Keratinocyte (primary cell): ENCODE measurements at regions not wholly inside any gene's neighbourhood (a gene's known extent, or its start where the extent isn't known, plus 50 kb on each side); places are given as distances from the start of the nearest gene placed in this dataset.

ENCODE experiments used
- DNase-seq: peaks from one replicate; pipeline ENCODE4 v3.0.0-alpha.2; 2011; ENCODE audit warnings: low read depth, missing footprints, low spot score
- FAIRE-seq: peaks from 2 replicates; lab custom pipeline; 2011; peaks lifted over from hg19 to GRCh38; lab: Jason Lieb, UNC
- H2AFZ ChIP-seq: 2 replicates; pipeline ENCODE4 v1.6.0; 2012; ENCODE audit warnings: low read length, control low read depth, inconsistent platforms; ENCODE audit not compliant: control insufficient read depth
- H3K27ac ChIP-seq: 2 replicates; pipeline ENCODE4 v1.5.1; 2011; ENCODE audit warnings: low read length; ENCODE audit not compliant: control insufficient read depth, insufficient read depth
- H3K27me3 ChIP-seq: 3 replicates; pipeline ENCODE4 v1.6.0; 2011; ENCODE audit warnings: low read length; ENCODE audit not compliant: control insufficient read depth, insufficient read depth; ENCODE audit errors: extremely low read depth
- H3K36me3 ChIP-seq, 2 experiments: 2 replicates in 1 of 2; 3 replicates in 1 of 2; pipeline ENCODE4 v1.5.1; 2011; ENCODE audit warnings: low read length in 2 of 2, mild to moderate bottlenecking in 1 of 2; ENCODE audit not compliant: control insufficient read depth in 2 of 2, insufficient read depth in 2 of 2; ENCODE audit errors: extremely low read depth in 1 of 2
- H3K4me1 ChIP-seq: 3 replicates; pipeline ENCODE4 v1.5.1; 2011; ENCODE audit warnings: low read length; ENCODE audit not compliant: control insufficient read depth, insufficient read depth; ENCODE audit errors: extremely low read depth
- H3K4me2 ChIP-seq: 3 replicates; pipeline ENCODE4 v1.6.0; 2011; ENCODE audit warnings: low read depth, low read length; ENCODE audit not compliant: control insufficient read depth, insufficient read depth; ENCODE audit errors: extremely low read depth
- H3K4me3 ChIP-seq, 3 experiments: fragments of 200-600 bp in 1 of 3; sonication (generic) in 1 of 3; 2 replicates in 2 of 3; 3 replicates in 1 of 3; pipeline ENCODE4 v1.5.1; 2011 to 2016; ENCODE audit warnings: low read length in 3 of 3, mild to moderate bottlenecking in 3 of 3, control low read depth in 2 of 3, inconsistent platforms in 1 of 3, low read depth in 1 of 3, mixed read lengths in 1 of 3, mixed run types in 1 of 3, moderate library complexity in 1 of 3; ENCODE audit not compliant: control insufficient read depth in 2 of 3, insufficient read depth in 2 of 3; ENCODE audit errors: extremely low read depth in 1 of 3
- H3K79me2 ChIP-seq: 2 replicates; pipeline ENCODE4 v1.6.0; 2012; ENCODE audit warnings: low read length; ENCODE audit not compliant: control insufficient read depth, insufficient read depth
- H3K9ac ChIP-seq: 3 replicates; pipeline ENCODE4 v1.6.0; 2011; ENCODE audit warnings: low read length; ENCODE audit not compliant: control insufficient read depth, insufficient read depth; ENCODE audit errors: extremely low read depth
- H3K9me1 ChIP-seq: 3 replicates; pipeline ENCODE4 v1.6.0; 2011; ENCODE audit warnings: low read length; ENCODE audit not compliant: control insufficient read depth, insufficient read depth; ENCODE audit errors: extremely low read depth
- H3K9me3 ChIP-seq: 2 replicates; pipeline ENCODE4 v1.5.1; 2012; ENCODE audit warnings: low read depth, low read length; ENCODE audit not compliant: control insufficient read depth
- H4K20me1 ChIP-seq: 3 replicates; pipeline ENCODE4 v1.6.0; 2011; ENCODE audit warnings: low read length; ENCODE audit not compliant: control insufficient read depth, insufficient read depth; ENCODE audit errors: extremely low read depth
- CTCF ChIP-seq, 3 experiments: IDR thresholded peaks in 1 of 3; conservative IDR thresholded peaks in 1 of 3; optimal IDR thresholded peaks in 1 of 3; 2 replicates in 2 of 3; 3 replicates in 1 of 3; pipeline versions ENCODE3 to v1.5.1; 2011; ENCODE audit warnings: low read length in 3 of 3, mild to moderate bottlenecking in 3 of 3, moderate library complexity in 2 of 3, control low read depth in 1 of 3, inconsistent platforms in 1 of 3; ENCODE audit not compliant: insufficient read depth in 2 of 3; ENCODE audit errors: extremely low read depth in 1 of 3
- EZH2 ChIP-seq: IDR thresholded peaks from one replicate; pipeline ENCODE4 v1.6.1; 2012; ENCODE audit warnings: inconsistent platforms, mild to moderate bottlenecking, low read length, moderate library complexity
- dilution Hi-C: fragments of 300-500 bp; cut with MboI; formaldehyde crosslinking; loops from one replicate; pipeline ENCODE4 v1.7.0; 2020; ENCODE audit warnings: low sequenced_read_pairs; ENCODE audit not compliant: extremely low pct_ligation_motif_present

GRCh38 chr3:117443014-117443413, 733.4 kb downstream of the TUSC7 start:
- Histone ChIP-seq H2AFZ (no peak overlapping the region), H3K4me3 (no peak overlapping the region), H4K20me1 (no peaks in the 10 kb centered on the region), H3K9me1 (no peaks in the 10 kb centered on the region), H3K27ac (no peak overlapping the region), H3K9ac (no peak overlapping the region), H3K4me1 (no peaks in the 10 kb centered on the region), H3K4me2 (no peak overlapping the region), H3K9me3 (no peaks in the 10 kb centered on the region), H3K36me3 (no peaks in the 10 kb centered on the region), H3K27me3 (no peaks in the 10 kb centered on the region), H3K79me2 (no peaks in the 10 kb centered on the region)
- DNase-seq (no peak), FAIRE-seq (no peak)
- dilution Hi-C loops = no loop called here
- TF ChIP-seq CTCF (optimal IDR thresholded peaks at IDR 0.05 in 1 of 3, IDR thresholded peaks at IDR 0.05 in 1 of 3, conservative IDR thresholded peaks at IDR 0.05 in 1 of 3; ENCODE audit: extremely low read depth in 1 of 3, insufficient read depth in 2 of 3, low read length in 3 of 3) (no peak), EZH2 (no peak)

GRCh38 chr3:117444175-117444574, 734.6 kb downstream of the TUSC7 start:
- no peaks in the 10 kb centered on the region for H3K9me1 ChIP-seq
- dilution Hi-C loops = no loop called here

More at GRCh38 chr3:117444175-117444574, 734.6 kb downstream of the TUSC7 start:
- H3K4me1 ChIP-seq = no peaks in the 10 kb centered on the region
- no peak overlapping the region for H3K27ac ChIP-seq
- no peak overlapping the region for H3K4me2 ChIP-seq
- DNase-seq (no peak), FAIRE-seq (no peak)
- TF ChIP-seq CTCF (optimal IDR thresholded peaks at IDR 0.05 in 1 of 3, IDR thresholded peaks at IDR 0.05 in 1 of 3, conservative IDR thresholded peaks at IDR 0.05 in 1 of 3; ENCODE audit: extremely low read depth in 1 of 3, insufficient read depth in 2 of 3, low read length in 3 of 3) = no peak
- no peak for TF ChIP-seq EZH2
- no peak overlapping the region for H2AFZ ChIP-seq
- H4K20me1 ChIP-seq = no peaks in the 10 kb centered on the region
- no peaks in the 10 kb centered on the region for H3K36me3 ChIP-seq
- H3K79me2 ChIP-seq = no peaks in the 10 kb centered on the region
- H3K9me3 ChIP-seq = no peaks in the 10 kb centered on the region
- no peak overlapping the region for H3K9ac ChIP-seq
- no peak overlapping the region for H3K4me3 ChIP-seq
- H3K27me3 ChIP-seq = no peaks in the 10 kb centered on the region
